Lower lobe of right lung (tissue), 2 donors: ENCODE measurements at regions not wholly inside any gene's neighbourhood (a gene's known extent, or its start where the extent isn't known, plus 50 kb on each side); places are given as distances from the start of the nearest gene placed in this dataset.

ENCODE experiments used
- ATAC-seq, 2 donors: fragments of 200-7000 bp; cut with Tn5 transposase; one replicate each; pipeline ENCODE4 v1.9.1; 2020 to 2022; ENCODE audit warnings: mild to moderate bottlenecking in 2 of 2, moderate library complexity in 2 of 2
- DNase-seq: peaks from one replicate; pipeline ENCODE4 v3.0.0-alpha.2; 2020
- H3K27ac ChIP-seq: fragments of 200-600 bp; one replicate; pipeline ENCODE4 v1.8.0; 2022
- H3K27me3 ChIP-seq: fragments of 200-600 bp; one replicate; pipeline ENCODE4 v1.8.0; 2022; ENCODE audit warnings: low read depth
- H3K36me3 ChIP-seq: fragments of 200-600 bp; one replicate; pipeline ENCODE4 v1.8.0; 2022; ENCODE audit warnings: mild to moderate bottlenecking
- H3K4me1 ChIP-seq: fragments of 200-600 bp; one replicate; pipeline ENCODE4 v1.8.0; 2022
- H3K4me3 ChIP-seq: fragments of 200-600 bp; one replicate; pipeline ENCODE4 v1.8.0; 2022; ENCODE audit warnings: mild to moderate bottlenecking
- H3K9me3 ChIP-seq: fragments of 200-600 bp; one replicate; pipeline ENCODE4 v1.8.0; 2022
- intact Hi-C: fragments of 100-400 bp; cut with DNase I; formaldehyde crosslinking; loops from one replicate; pipeline ENCODE4 v1.11.0; 2022
- TF ChIP-seq, protein P1 (sequence below): fragments of 200-600 bp; IDR thresholded peaks from one replicate; pipeline ENCODE4 v1.8.0; 2022; ENCODE audit warnings: antibody characterized with exemption, mild to moderate bottlenecking
- donor health status: DM: no; HTN: yes; CAD: no; lungs with severe emphysema.

DNA sequence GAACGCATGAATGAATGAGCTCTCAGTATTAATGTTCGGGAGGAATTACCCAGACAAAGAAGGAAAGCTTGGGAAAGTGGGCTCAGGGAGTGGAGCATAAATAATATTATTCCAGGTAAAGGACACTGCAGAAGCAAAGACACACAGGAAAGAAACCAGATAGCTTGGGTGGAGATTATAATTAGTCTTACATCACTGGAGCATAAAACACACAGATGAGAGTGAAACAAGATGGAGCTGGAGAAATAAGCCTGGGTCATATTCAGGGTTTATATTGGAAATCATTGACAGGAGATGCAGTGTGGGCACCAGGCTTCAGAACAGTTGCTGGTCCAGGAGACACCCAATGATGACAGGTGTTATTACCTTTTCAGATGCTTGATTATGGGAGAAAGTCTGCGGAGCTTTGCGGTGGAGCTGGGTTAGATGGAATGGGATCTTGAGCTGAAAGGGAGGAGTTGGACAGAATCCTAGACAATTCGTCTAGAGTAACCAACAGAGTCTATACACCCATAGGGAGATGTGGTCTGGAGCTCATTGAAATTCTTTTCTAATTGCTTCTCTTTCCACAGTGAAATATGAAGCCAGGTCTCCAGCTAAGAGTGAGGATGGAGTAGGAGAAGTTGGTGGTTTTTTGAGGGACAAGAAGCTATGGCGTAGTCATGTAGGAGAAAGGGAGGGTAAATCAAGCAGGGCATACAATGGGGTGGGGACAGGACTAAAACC lies 227.2 kb downstream of the FAM76B start:
- DNase-seq = no peak
- no peaks in the 10 kb centered on the region for H3K9me3 ChIP-seq
- intact Hi-C loops = no loop called here
- no peaks in the 10 kb centered on the region for H3K27me3 ChIP-seq
- no peak for ATAC-seq
- H3K36me3 ChIP-seq = no peaks in the 10 kb centered on the region
- peaks cover 8% of the 10 kb centered on the region for H3K4me1 ChIP-seq
- H3K4me3 ChIP-seq = no peak overlapping the region
- TF ChIP-seq, protein P1, sequence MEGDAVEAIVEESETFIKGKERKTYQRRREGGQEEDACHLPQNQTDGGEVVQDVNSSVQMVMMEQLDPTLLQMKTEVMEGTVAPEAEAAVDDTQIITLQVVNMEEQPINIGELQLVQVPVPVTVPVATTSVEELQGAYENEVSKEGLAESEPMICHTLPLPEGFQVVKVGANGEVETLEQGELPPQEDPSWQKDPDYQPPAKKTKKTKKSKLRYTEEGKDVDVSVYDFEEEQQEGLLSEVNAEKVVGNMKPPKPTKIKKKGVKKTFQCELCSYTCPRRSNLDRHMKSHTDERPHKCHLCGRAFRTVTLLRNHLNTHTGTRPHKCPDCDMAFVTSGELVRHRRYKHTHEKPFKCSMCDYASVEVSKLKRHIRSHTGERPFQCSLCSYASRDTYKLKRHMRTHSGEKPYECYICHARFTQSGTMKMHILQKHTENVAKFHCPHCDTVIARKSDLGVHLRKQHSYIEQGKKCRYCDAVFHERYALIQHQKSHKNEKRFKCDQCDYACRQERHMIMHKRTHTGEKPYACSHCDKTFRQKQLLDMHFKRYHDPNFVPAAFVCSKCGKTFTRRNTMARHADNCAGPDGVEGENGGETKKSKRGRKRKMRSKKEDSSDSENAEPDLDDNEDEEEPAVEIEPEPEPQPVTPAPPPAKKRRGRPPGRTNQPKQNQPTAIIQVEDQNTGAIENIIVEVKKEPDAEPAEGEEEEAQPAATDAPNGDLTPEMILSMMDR = no peak
- H3K27ac ChIP-seq = no peak overlapping the region

DNA sequence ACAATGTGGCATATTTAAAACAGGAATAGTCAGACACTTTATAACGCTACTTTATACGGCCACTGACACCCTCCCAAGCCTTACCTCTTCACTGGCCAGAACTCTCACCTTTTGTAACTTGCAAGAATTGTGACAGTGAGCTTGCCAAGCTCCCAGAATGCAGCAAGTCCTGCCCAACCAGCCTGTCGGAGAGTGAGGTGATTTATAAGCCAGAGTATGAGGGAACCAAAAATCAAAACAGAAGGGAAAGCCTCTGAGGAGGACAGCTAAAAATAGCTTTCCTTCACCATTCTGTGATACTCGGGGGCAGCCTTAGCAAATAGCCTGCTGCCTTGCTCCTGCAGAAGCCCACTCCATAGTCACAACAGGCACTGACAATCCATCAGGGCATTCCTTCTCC lies 229.7 kb downstream of the FAM76B start:
- Histone ChIP-seq H3K9me3 (no peaks in the 10 kb centered on the region), H3K27me3 (no peaks in the 10 kb centered on the region), H3K4me1 (no peaks in the 10 kb centered on the region), H3K36me3 (no peaks in the 10 kb centered on the region), H3K4me3 (no peak overlapping the region), H3K27ac (no peak overlapping the region)
- ATAC-seq = no peak
- TF ChIP-seq, protein P1 = no peak
- intact Hi-C loops = no loop called here
- DNase-seq = no peak

DNA sequence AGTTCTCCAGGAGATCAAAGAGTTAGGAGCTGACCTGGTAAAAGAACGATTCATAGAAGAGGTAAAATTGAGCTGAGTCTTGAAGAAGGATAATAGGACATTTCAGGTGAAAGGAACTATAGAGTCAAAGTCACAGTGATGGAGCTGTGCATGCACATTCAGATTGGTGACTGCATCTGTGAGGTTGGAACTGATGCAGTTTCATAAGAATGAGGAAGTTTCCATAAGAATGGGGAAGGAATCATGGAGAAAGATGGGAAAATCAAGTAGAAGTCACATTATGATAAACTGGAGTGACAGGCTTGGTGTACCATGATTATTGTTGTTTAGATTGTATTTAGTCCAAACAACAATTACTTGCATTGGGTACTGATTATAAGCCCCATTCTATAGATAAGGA lies 232.2 kb downstream of the FAM76B start:
- DNase-seq (no peak), ATAC-seq (no peak)
- Histone ChIP-seq H3K4me1 (no peaks in the 10 kb centered on the region), H3K4me3 (no peak overlapping the region), H3K27ac (no peak overlapping the region), H3K36me3 (no peaks in the 10 kb centered on the region), H3K9me3 (no peaks in the 10 kb centered on the region), H3K27me3 (no peaks in the 10 kb centered on the region)
- intact Hi-C loops = no loop called here
- TF ChIP-seq, protein P1 = no peak

DNA sequence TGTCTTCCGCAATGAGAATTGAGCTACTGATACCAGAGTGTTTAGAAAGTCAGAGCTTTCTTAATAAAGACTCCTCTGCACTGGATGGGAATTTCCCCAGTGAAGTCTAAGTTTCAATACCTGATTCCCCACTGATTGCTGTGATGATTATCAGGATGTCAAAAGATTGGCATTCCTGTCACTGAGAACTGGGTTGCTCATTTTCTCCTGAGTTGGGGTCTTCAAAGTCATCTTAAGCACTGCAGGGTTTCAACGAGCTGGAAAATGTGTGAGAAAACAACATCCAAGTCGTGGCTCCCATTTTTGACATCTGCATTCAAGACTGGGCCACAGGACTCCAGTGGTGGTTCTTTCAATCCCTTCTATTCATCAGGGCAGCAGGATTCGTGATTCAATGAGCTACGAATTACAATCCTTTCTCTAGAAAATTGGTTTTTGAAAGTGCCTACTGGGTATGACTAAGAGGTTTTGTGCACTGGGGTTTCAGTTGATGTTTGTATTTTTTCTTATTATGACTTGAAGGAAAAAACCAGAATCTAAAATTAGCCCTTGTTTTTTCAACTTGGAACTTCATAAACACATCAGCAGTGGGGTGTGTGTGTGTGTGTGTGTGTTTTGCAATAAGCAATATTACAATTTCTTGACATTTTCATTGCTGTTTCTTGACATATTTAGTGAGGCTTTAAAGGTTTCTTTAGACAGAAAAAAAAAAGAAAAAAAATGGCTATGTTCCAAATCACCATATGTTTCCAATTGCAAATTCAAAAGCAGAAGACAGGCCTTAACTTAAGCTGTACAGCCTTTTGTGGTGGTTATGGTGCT lies 233.0 kb downstream of the FAM76B start:
- Histone ChIP-seq H3K36me3 (no peaks in the 10 kb centered on the region), H3K27ac (no peak overlapping the region), H3K27me3 (no peaks in the 10 kb centered on the region), H3K4me3 (no peak overlapping the region), H3K4me1 (no peaks in the 10 kb centered on the region), H3K9me3 (no peaks in the 10 kb centered on the region)
- DNase-seq = no peak
- intact Hi-C loops = no loop called here
- ATAC-seq = no peak
- TF ChIP-seq, protein P1 = no peak

DNA sequence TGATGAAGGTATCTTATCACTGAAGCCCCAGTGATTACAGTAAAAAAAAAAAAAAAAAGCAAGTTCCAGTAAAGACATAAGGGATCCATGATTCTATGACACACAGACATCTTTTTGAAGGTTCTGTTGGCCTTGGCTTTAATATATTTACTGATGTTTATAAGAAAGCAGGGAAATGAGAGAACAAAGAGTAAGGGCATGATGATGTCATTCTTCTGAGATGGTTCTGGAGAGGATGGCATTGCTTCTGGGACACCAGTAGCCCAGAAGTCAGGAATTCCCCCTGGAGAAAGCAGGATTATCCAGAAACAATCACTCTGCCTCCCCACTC lies 233.6 kb downstream of the FAM76B start:
- ATAC-seq (no peak), DNase-seq (no peak)
- no peaks in the 10 kb centered on the region for H3K9me3 ChIP-seq
- no peaks in the 10 kb centered on the region for H3K4me1 ChIP-seq
- TF ChIP-seq, protein P1 = no peak
- intact Hi-C loops = no loop called here
- H3K27ac ChIP-seq = no peak overlapping the region
- H3K27me3 ChIP-seq = no peaks in the 10 kb centered on the region
- no peaks in the 10 kb centered on the region for H3K36me3 ChIP-seq
- no peak overlapping the region for H3K4me3 ChIP-seq
